PC-9 (cell line): ENCODE measurements at regions not wholly inside any gene's neighbourhood (a gene's known extent, or its start where the extent isn't known, plus 50 kb on each side); places are given as distances from the start of the nearest gene placed in this dataset.

Experiments
- BruUV-seq: library from RNA; stranded (reverse); fragments of 400-500 nt; replicated peaks from 2 replicates; lab custom pipeline; 2021; lab: Mats Ljungman, UMichigan
- CTCF ChIA-PET: fragments of 300-600 bp; sonication (Branson Sonifier 250); formaldehyde crosslinking; loops from one replicate; lab custom pipeline; 2022; ENCODE audit warnings: antibody characterized with exemption; lab: Charles Lee
- POLR2A ChIA-PET: fragments of 300-600 bp; sonication (Branson Sonifier 250); formaldehyde crosslinking; loops from one replicate; lab custom pipeline; 2022; ENCODE audit warnings: antibody characterized with exemption; ENCODE audit not compliant: unreplicated experiment; lab: Charles Lee
- DNase-seq, 2 experiments: peaks; one replicate each; pipeline versions ENCODE4 v3.0.0 to v3.0.0-alpha.2; 2015 to 2022; ENCODE audit warnings: mixed read lengths in 1 of 2
- H2AFZ ChIP-seq: fragments of 200-600 bp; sonication (generic); 2 replicates; pipeline ENCODE4 v1.8.1; 2017; ENCODE audit warnings: antibody characterized with exemption
- H3F3A ChIP-seq: fragments of 200-600 bp; sonication (generic); 2 replicates; pipeline ENCODE4 v1.8.1; 2017; ENCODE audit warnings: antibody characterized with exemption, mild to moderate bottlenecking, low read depth; ENCODE audit not compliant: insufficient read depth
- H3K27ac ChIP-seq: fragments of 200-600 bp; sonication (generic); 2 replicates; pipeline ENCODE4 v1.6.1; 2016; ENCODE audit warnings: mixed run types
- H3K27me3 ChIP-seq: fragments of 200-600 bp; sonication (generic); 2 replicates; pipeline ENCODE4 v1.6.1; 2016; ENCODE audit warnings: low read depth, mixed run types; ENCODE audit not compliant: insufficient read depth
- H3K36me3 ChIP-seq: fragments of 200-600 bp; sonication (generic); 2 replicates; pipeline ENCODE4 v1.6.1; 2016; ENCODE audit warnings: low read depth, mixed run types
- H3K4me1 ChIP-seq: fragments of 200-600 bp; sonication (generic); replicated peaks from 2 replicates; pipeline ENCODE4 v1.6.1; 2016; ENCODE audit warnings: mixed run types; ENCODE audit not compliant: insufficient read depth
- H3K4me2 ChIP-seq: fragments of 200-600 bp; sonication (generic); 2 replicates; pipeline ENCODE4 v1.6.1; 2017; ENCODE audit warnings: mixed run types
- H3K4me3 ChIP-seq: fragments of 200-600 bp; sonication (generic); 2 replicates; pipeline ENCODE4 v1.6.1; 2016; ENCODE audit warnings: mixed run types
- H3K79me2 ChIP-seq: fragments of 200-600 bp; sonication (generic); 2 replicates; pipeline ENCODE4 v1.6.1; 2017; ENCODE audit warnings: low read depth, mixed run types
- H3K9me2 ChIP-seq: fragments of 200-600 bp; sonication (generic); 2 replicates; pipeline ENCODE4 v1.8.1; 2017; ENCODE audit warnings: mild to moderate bottlenecking; ENCODE audit not compliant: insufficient read depth
- H3K9me3 ChIP-seq: fragments of 200-600 bp; sonication (generic); 2 replicates; pipeline ENCODE4 v1.8.1; 2016; ENCODE audit warnings: low read depth; ENCODE audit not compliant: insufficient read depth
- H4K20me1 ChIP-seq: fragments of 200-600 bp; sonication (generic); 2 replicates; pipeline ENCODE4 v1.8.1; 2017; ENCODE audit not compliant: insufficient read depth
- CTCF ChIP-seq: fragments of 200-600 bp; sonication (generic); conservative IDR thresholded peaks from 2 replicates; pipeline ENCODE4 v1.6.1; 2017; ENCODE audit warnings: mixed run types, antibody characterized with exemption, mild to moderate bottlenecking, moderate library complexity
- EZH2 ChIP-seq: fragments of 200-600 bp; sonication (generic); IDR thresholded peaks from 2 replicates; pipeline ENCODE4 v1.8.0; 2017; ENCODE audit warnings: antibody characterized with exemption, low read depth
- intact Hi-C: fragments of 100-400 bp; cut with micrococcal nuclease; formaldehyde crosslinking; loops from one replicate; pipeline ENCODE4 v1.10.0; 2022; ENCODE audit not compliant: unreplicated experiment

GRCh38 chr2:175619179-175620045 is 382.7 kb downstream of the LNPK start:
- H3K4me3 ChIP-seq: no peak overlapping the region
- H4K20me1 ChIP-seq: 0 out of 2 replicates have a peak, but pooled peaks cover 5% of the 10 kb centered on the region
- H3K36me3 ChIP-seq: no peaks in the 10 kb centered on the region
- TF ChIP-seq EZH2 (no peak), CTCF (no peak)
- no peaks in the 10 kb centered on the region for H3K4me1 ChIP-seq
- no peaks in the 10 kb centered on the region for H3F3A ChIP-seq
- intact Hi-C loops: no loop called here
- no peaks in the 10 kb centered on the region for H3K79me2 ChIP-seq
- no peak for DNase-seq
- H3K9me2 ChIP-seq: no peaks in the 10 kb centered on the region
- no TSS peak for BruUV-seq
- H3K27me3 ChIP-seq: 0 out of 2 replicates have a peak, but pooled peaks cover 6% of the 10 kb centered on the region
- no peak overlapping the region for H2AFZ ChIP-seq
- POLR2A ChIA-PET: no interaction called here
- H3K27ac ChIP-seq: no peak overlapping the region
- no peaks in the 10 kb centered on the region for H3K9me3 ChIP-seq
- H3K4me2 ChIP-seq: no peak overlapping the region
- CTCF ChIA-PET: no interaction called here

GRCh38 chr2:175612280-175612679 is 389.8 kb downstream of the LNPK start:
- Histone ChIP-seq H3K27ac (no peak overlapping the region), H3F3A (no peaks in the 10 kb centered on the region), H3K79me2 (no peaks in the 10 kb centered on the region), H3K9me3 (no peaks in the 10 kb centered on the region), H3K4me2 (no peak overlapping the region), H3K4me3 (no peak overlapping the region), H3K36me3 (no peaks in the 10 kb centered on the region), H3K27me3 (peaks cover 30% of the 10 kb centered on the region), H2AFZ (no peak overlapping the region), H3K4me1 (no peaks in the 10 kb centered on the region), H4K20me1 (no peaks in the 10 kb centered on the region), H3K9me2 (no peaks in the 10 kb centered on the region)
- CTCF ChIA-PET: no interaction called here
- no peak for DNase-seq
- TF ChIP-seq EZH2: no peak
- TF ChIP-seq CTCF: no peak
- no TSS peak for BruUV-seq
- POLR2A ChIA-PET: no interaction called here
- intact Hi-C loops: no loop called here

GRCh38 chr2:175606010-175606841 is 395.8 kb downstream of the LNPK start:
- H3K36me3 ChIP-seq: no peaks in the 10 kb centered on the region
- ChIA-PET CTCF (no interaction called here), POLR2A (no interaction called here)
- H3K79me2 ChIP-seq: no peaks in the 10 kb centered on the region
- no peaks in the 10 kb centered on the region for H3K9me3 ChIP-seq
- DNase-seq: no peak
- peaks cover 50% of the 10 kb centered on the region for H3K27me3 ChIP-seq
- H3K4me1 ChIP-seq: no peaks in the 10 kb centered on the region
- H3K4me3 ChIP-seq: no peak overlapping the region
- BruUV-seq: no TSS peak
- TF ChIP-seq CTCF (no peak), EZH2 (no peak)
- no peaks in the 10 kb centered on the region for H3K9me2 ChIP-seq
- H2AFZ ChIP-seq: no peak overlapping the region
- H3K27ac ChIP-seq: no peak overlapping the region
- H3K4me2 ChIP-seq: no peak overlapping the region
- H3F3A ChIP-seq: no peaks in the 10 kb centered on the region
- H4K20me1 ChIP-seq: no peaks in the 10 kb centered on the region; the same call in 1 of the 2 replicates
- intact Hi-C loops: no loop called here
